Fibroblast of the conjunctiva (primary cell): ENCODE measurements at regions not wholly inside any gene's neighbourhood (a gene's known extent, or its start where the extent isn't known, plus 50 kb on each side); places are given as distances from the start of the nearest gene placed in this dataset.
"Not testable (repeated sequence)": the region's sequence is repeated elsewhere in the genome, so short reads cannot be mapped to it uniquely, and the experiment has no call there.

ENCODE experiments used
- DNase-seq: peaks from one replicate; pipeline ENCODE4 v3.0.0-alpha.2; 2010; ENCODE audit warnings: low read depth

DNA sequence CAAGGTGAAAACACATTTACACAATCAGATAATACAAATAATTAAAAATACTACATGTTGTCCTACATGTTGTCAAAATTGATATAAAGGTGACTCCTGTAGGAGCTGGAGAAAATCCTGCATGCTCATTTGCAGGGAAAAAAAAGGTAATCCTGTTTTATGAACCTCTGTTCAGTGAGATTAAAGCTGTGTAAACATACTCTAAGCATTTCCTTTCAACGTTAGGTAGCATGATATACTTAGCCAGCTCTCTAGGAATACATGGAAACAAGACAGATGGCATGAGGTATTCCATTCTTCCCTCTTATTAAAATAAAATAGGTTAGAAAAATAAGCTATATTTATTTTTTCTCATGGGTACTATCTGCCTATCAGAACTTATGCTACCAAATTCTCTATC is 635.7 kb upstream of the FLRT2 start:
- no peak for DNase-seq

GRCh38 chr14:84922370-84922769 is 607.6 kb upstream of the FLRT2 start:
- DNase-seq, result no peak

- DNase-seq, result no peak
These were observed 603.3 kb upstream of the FLRT2 start for GRCh38 chr14:84926656-84927055.

DNA sequence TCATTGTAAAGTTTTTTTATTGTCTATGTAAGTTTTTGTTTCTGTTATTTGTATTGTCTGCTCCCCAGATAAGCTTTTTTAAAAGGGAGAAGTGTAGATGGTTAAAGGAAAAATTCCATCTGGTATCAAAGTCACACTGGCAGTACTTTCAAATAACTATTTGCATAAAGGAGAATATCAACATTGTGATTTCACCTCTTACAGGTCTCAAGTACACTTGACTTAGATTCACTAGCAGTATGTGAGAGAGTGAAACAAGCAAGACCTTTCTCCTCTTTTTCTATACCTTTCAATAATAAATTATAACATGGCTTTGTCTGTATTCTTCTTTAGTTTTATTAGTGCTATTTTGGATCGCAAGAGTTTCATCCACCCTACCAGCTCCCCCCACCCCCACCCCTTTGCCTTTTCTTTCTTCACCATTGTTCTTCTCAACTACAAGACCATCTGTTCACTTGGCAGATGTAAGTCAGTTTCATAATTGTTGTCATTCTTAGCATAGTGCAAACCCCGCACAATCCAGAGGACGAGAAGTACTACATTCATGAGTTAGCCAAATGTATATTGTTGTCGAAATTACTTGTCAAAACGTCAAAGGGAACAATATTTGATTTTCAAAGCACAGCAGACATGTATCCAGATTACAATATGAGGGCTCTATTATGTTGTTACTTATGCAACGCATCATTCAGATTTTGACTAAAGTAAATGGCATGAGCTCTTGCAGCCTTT is 602.7 kb upstream of the FLRT2 start:
- peak; percentile 52 for DNase-seq

- DNase-seq, result no peak
These were observed 600.9 kb upstream of the FLRT2 start for GRCh38 chr14:84929086-84929485.

- no peak for DNase-seq
These were observed 600.1 kb upstream of the FLRT2 start for GRCh38 chr14:84929834-84930233.

DNA sequence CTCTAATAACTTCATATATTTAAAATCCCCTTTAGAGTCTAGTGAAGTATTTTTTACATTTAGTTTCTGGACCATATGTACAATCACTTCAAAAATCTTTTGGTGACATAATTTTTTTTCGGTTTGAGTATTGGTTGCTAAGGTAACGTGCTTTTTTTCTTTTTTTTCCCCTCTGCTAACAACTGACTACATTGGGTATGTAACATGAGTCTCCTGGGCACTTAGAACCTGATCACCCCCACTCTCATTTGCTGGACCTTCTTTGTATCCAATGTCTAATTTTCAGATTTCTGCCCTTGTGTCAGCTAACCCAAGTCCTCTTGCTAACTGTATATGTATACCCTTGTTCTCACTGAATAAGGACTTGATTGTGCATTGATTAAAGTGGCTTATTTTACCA is 592.9 kb upstream of the FLRT2 start:
- DNase-seq, result no peak

- no peak for DNase-seq
These were observed 592.5 kb upstream of the FLRT2 start for GRCh38 chr14:84937449-84937848.

GRCh38 chr14:84944901-84945300 is 585.0 kb upstream of the FLRT2 start:
- not testable (repeated sequence) for DNase-seq

DNA sequence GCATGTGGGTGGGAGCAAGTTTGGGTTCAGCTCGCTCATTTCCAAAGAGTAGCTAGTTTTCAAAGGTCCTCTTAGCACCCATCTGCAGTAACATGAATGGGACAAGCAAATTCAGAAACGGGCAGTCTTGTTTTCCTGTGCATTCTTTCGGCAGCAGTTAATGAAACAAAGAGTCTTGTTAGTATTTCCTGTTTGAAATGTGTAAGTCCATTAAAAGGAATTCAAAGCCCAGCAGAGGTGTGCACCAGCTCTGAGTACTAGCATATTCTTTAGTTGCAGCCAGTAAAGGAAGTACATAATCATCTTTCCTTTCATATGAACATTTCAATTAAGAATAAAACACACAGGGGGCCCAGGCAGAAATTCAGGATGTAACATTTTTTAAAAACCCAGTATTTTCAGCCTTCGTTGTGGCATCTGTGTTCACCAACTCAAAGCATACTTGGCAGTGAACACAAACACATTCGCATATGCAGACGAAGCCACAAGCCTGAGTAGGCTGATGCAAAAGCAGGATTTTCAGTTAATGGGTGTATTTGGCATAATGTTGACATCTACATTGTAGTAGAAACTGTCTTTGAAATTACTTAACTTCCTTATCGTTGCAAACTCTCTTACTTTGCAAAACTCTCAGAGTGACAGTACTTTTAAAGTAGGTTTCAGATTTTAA is 570.0 kb upstream of the FLRT2 start:
- no peak for DNase-seq

DNA sequence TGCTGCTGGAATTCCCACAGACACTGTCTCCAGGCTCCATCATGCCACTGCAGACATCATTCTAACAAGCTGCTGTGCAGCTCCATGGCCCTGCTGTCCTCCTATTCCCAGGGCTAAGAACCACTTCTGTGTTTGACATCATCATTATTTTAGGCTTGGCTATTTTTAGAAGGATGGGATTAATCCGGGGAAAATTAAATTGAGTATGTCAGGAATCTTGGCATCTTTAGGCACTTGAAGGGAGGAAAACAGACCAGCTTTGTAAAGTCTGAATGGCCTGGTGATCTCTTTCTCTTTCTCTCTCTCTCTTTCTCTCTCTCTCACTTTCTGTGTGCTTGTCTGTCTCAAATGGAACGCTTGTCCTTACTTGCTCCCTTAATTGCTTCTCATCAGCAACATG is 568.3 kb upstream of the FLRT2 start:
- DNase-seq, result no peak

GRCh38 chr14:84963518-84963917 is 566.4 kb upstream of the FLRT2 start:
- no peak for DNase-seq

GRCh38 chr14:84965279-84965678 is 564.7 kb upstream of the FLRT2 start:
- DNase-seq, result no peak

GRCh38 chr14:84969501-84969900 is 560.4 kb upstream of the FLRT2 start:
- no peak for DNase-seq

DNA sequence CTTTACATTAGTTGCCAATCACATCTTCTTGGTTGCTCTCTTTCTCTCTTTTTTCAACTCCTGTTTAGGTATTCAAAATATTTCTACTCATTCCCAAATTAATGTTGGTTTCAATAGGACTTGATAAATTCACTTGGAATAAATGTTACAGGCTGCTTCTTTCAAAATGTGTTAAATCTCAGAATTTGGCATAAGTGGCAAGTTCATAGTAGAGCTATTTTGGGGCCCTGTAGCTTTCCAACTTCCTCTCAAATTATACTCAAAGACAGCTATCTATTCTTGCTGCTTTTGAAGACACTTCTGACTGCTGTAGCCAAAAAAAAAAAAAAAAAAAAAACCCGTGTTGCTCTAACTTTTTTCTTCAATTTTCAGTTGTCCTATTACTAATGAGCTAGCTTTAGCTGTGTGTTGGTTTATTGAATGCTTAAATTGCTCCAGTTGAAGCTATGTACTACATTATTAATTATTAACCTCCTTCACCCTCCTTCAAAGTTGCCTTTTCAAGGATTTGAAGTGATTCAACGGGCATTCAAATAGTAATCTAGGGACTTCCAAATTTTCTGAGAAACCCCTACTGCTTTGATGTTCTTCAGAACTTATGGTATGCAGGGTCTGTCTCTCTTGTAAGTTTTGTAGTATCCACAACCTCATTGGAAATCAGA is 554.6 kb upstream of the FLRT2 start:
- no peak for DNase-seq

DNA sequence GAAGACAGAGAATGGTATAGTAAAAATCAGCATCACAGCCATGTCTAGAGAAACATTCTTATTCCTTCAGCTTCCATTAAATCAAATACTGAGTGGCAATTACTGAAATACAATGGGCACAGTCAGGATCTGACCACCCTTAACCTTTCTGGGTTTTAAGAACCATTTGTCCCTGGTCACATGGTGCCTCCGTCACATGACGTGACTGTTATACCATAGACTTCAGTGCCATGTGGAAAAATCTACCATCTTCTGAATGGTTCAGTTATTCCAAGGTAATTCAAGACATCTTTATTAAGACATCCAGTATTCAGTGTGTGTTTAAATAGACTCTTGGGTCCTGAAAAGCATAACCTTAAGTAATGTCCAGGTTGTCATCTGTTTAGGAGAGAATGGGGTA is 553.1 kb upstream of the FLRT2 start:
- no peak for DNase-seq

GRCh38 chr14:84987042-84987441 is 542.9 kb upstream of the FLRT2 start:
- no peak for DNase-seq

DNA sequence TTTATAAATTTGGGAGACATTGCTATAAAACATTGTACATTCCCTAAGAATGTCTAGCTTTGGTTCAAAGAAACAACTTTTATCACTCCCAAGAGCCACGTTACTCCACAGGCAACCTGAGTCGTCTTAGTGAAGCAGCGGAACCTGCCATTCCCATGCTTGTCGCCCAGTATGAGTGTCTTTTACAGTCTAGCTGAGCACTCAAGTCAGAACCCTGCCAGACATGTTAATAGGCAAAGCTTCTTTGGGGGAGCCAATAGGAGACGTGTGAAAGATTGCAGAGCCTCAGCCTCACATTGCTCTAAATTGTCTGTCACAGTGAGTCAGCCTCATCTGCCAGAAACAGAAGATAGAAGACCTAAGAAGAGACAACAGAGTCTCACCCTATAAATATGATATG is 541.6 kb upstream of the FLRT2 start:
- no peak for DNase-seq

DNA sequence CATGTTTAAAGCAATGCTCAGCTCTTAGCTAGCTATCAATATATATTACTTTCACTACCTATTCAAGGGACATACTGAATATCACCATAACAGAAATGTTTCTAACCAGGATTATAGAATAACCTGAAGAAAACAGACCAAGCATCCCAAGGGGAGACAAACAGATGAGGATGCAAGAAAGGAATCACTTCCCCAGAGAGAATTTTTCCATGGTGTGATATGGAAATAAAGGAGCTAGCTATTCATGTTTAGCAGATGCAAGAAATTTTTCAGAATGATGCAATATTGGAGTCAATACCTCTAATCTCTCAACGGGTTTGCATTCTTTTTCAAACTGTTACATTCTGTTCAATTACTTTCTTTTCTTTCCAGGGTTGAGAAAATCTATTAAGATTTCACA is 538.9 kb upstream of the FLRT2 start:
- DNase-seq, result no peak

GRCh38 chr14:84998216-84998615 is 531.7 kb upstream of the FLRT2 start:
- no peak for DNase-seq

DNA sequence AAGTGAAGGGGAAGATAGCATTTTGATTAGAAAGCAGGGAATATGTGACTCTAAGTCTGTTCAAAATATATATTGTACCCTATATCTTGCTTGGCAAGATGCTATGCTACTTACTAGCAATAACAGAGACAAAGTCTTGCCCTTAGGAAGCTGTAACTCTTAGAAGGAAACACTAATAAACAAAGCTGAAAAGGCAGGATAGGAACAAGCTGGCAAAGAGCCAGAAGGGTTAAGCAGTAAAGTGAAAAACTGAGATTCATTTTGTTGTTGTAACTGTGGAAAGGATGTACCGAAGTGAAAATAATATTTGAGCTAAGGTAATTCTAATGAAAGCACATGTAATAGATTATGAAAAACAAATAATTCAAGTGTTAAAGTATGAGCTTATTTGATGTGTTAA is 527.1 kb upstream of the FLRT2 start:
- no peak for DNase-seq

DNA sequence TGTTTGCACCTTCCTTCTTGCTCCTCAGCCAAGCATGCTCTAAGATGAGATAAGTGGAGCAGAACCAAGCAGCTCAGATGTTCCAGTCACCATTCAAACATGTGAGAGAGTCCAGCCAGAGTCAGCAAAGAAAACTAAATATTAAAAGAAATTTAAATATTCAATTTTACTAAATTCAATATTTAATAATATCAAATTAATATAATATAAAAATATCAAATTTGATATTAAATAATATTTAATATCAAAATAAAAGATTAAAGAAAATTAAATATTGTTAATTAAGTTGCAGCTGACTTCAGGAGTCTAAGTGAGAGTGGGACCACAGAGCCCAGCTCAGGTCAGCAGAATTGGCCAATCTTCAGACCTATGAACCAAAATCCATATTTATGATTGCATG is 526.1 kb upstream of the FLRT2 start:
- no peak for DNase-seq

- no peak for DNase-seq
These were observed 520.4 kb upstream of the FLRT2 start for GRCh38 chr14:85009506-85009905.
